ENCODE measurements at regions not wholly inside any gene's neighbourhood (a gene's known extent, or its start where the extent isn't known, plus 50 kb on each side); places are given as distances from the start of the nearest gene placed in this dataset.

DNA sequence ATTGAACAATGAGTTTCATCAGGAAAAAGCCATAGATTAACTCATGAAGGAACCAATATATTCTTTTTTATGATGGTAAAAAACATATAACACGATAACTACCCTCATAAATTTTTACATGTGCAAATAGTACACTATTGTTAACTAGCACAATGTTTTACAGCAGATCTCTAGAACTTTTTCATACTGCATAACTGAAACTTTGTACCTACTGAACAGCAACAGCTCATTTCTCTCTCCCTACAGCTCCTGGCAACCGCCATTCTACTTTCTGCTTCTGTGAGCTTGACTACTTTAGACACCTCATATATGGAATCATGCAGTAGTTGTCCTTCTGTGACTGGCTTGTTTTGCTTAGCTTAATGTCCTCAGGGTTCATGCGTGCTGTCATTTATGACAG, 235.4 kb downstream of the NFKBIZ start:
- no peaks in the 10 kb centered on the region for H3K4me1 ChIP-seq (ENCODE audit: insufficient read depth, low read length, poor library complexity, severe bottlenecking)
- no TSS peak for BruUV-seq (replicated peaks)
- no peaks in the 10 kb centered on the region for H4K20me1 ChIP-seq (ENCODE audit: insufficient read depth, low read length)
- H3K4me3 ChIP-seq (ENCODE audit: low read depth, low read length, poor library complexity, severe bottlenecking) = no peak overlapping the region
- no peak overlapping the region for H2AFZ ChIP-seq (ENCODE audit: low read length)
- no peaks in the 10 kb centered on the region for H3K36me3 ChIP-seq (ENCODE audit: insufficient read depth, low read length)
- H3K27ac ChIP-seq (ENCODE audit: low read depth, low read length, poor library complexity, severe bottlenecking) = no peak overlapping the region
- intact Hi-C loops (cut with micrococcal nuclease; ENCODE audit: unreplicated experiment) = no loop called here
- DNase-seq (ENCODE audit: low spot score) = no peak
- ChIA-PET POLR2A (interaction anchor here (0.5 to 2.3 kb wide), 6 partner anchors 12 to 400 kb away, joined by 3 to 9 read pairs (median 4); no protein-coding TSS in a partner anchor), CTCF (ENCODE audit: unreplicated experiment) (interaction anchor here (0.6 kb wide), 1 partner anchor 377 kb away, joined by 3 read pairs; no protein-coding TSS in a partner anchor)
- no peaks in the 10 kb centered on the region for H3K79me2 ChIP-seq (ENCODE audit: insufficient read depth, low read depth, low read length)
- H3K9me2 ChIP-seq (ENCODE audit: insufficient read depth, low read length) = no peaks in the 10 kb centered on the region
- H3K9me3 ChIP-seq (ENCODE audit: low read length) = no peaks in the 10 kb centered on the region
- no peak overlapping the region for H3K4me2 ChIP-seq (ENCODE audit: low read length)
- no peak for TF ChIP-seq EZH2phosphoT487 (IDR thresholded peaks at IDR 0.05; ENCODE audit: borderline replicate concordance, low read depth, low read length)
- TF ChIP-seq, protein P1, sequence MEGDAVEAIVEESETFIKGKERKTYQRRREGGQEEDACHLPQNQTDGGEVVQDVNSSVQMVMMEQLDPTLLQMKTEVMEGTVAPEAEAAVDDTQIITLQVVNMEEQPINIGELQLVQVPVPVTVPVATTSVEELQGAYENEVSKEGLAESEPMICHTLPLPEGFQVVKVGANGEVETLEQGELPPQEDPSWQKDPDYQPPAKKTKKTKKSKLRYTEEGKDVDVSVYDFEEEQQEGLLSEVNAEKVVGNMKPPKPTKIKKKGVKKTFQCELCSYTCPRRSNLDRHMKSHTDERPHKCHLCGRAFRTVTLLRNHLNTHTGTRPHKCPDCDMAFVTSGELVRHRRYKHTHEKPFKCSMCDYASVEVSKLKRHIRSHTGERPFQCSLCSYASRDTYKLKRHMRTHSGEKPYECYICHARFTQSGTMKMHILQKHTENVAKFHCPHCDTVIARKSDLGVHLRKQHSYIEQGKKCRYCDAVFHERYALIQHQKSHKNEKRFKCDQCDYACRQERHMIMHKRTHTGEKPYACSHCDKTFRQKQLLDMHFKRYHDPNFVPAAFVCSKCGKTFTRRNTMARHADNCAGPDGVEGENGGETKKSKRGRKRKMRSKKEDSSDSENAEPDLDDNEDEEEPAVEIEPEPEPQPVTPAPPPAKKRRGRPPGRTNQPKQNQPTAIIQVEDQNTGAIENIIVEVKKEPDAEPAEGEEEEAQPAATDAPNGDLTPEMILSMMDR (conservative IDR thresholded peaks at IDR 0.05; ENCODE audit: low read length) = no peak

DNA sequence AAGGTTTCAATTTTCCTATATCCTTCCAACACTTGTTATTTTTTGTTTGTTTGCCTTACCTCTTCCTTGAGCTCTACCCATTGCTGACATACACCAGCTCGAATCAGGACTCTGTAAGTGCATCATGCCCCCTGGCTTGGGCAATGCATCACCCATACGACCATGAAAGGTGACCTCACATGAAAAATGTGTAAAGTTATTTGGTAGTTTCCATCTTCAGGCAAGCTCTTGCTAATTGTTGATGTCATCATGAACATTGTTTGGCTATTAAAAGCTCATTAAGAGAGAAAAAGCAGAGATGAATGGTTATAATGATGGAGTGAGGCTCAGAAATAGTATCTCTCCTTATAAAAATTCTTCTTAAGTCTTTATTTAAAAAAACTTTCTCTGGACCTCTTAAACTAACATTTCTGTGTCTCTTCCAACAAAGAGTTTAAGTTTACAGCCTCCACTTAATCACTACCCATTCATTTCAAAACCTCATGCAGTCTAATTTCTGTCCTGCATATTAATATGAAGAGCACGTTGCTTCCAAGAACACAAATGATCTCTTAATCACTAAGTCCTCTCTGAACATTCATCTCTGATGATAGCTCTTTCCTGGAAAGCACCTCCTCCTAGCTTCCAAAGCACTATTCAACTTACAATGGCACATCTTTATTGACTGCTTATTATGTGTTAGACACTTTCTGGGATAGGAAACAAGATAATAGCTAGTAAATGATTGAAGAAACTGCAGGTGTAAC, 236.3 kb downstream of the NFKBIZ start:
- Histone ChIP-seq H2AFZ (ENCODE audit: low read length) (no peak overlapping the region), H3K4me1 (ENCODE audit: insufficient read depth, low read length, poor library complexity, severe bottlenecking) (no peaks in the 10 kb centered on the region), H3K9me2 (ENCODE audit: insufficient read depth, low read length) (no peaks in the 10 kb centered on the region), H3K4me2 (ENCODE audit: low read length) (no peak overlapping the region), H3K79me2 (ENCODE audit: insufficient read depth, low read depth, low read length) (no peaks in the 10 kb centered on the region), H3K36me3 (ENCODE audit: insufficient read depth, low read length) (no peaks in the 10 kb centered on the region), H3K27ac (ENCODE audit: low read depth, low read length, poor library complexity, severe bottlenecking) (no peak overlapping the region), H4K20me1 (ENCODE audit: insufficient read depth, low read length) (no peaks in the 10 kb centered on the region), H3K9me3 (ENCODE audit: low read length) (no peaks in the 10 kb centered on the region), H3K4me3 (ENCODE audit: low read depth, low read length, poor library complexity, severe bottlenecking) (no peak overlapping the region)
- DNase-seq (ENCODE audit: low spot score) = no peak
- intact Hi-C loops (cut with micrococcal nuclease; ENCODE audit: unreplicated experiment) = no loop called here
- no TSS peak for BruUV-seq (replicated peaks)
- TF ChIP-seq, protein P1 (conservative IDR thresholded peaks at IDR 0.05; ENCODE audit: low read length) = no peak
- TF ChIP-seq EZH2phosphoT487 (IDR thresholded peaks at IDR 0.05; ENCODE audit: borderline replicate concordance, low read depth, low read length) = no peak
- POLR2A ChIA-PET = interaction anchor here (0.5 to 2.3 kb wide), 6 partner anchors 11 to 556 kb away, joined by 3 to 9 read pairs (median 3); no protein-coding TSS in a partner anchor
- CTCF ChIA-PET (ENCODE audit: unreplicated experiment) = no interaction called here

DNA sequence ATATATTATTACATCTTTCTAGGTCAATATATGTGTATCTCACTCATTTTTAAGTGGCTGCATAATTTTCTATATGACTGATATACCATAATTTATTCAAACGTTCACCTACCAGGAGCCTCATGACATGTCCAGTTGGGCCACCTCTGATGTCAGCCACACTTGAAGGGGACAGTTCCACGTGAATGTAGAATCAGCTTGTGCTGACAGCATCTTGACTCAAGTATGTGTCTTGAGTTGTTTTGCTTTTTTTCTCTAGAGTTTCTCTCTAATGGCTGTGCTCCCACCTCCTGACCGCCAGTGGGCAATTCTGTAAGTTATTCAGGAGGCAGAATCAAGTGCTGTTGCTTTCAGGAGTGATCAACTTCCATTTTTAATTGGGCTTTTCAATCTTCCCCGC, 237.9 kb downstream of the NFKBIZ start:
- Histone ChIP-seq H3K9me3 (ENCODE audit: low read length) (no peaks in the 10 kb centered on the region), H3K36me3 (ENCODE audit: insufficient read depth, low read length) (no peaks in the 10 kb centered on the region), H3K9me2 (ENCODE audit: insufficient read depth, low read length) (no peaks in the 10 kb centered on the region), H2AFZ (ENCODE audit: low read length) (no peak overlapping the region), H4K20me1 (ENCODE audit: insufficient read depth, low read length) (no peaks in the 10 kb centered on the region), H3K4me3 (ENCODE audit: low read depth, low read length, poor library complexity, severe bottlenecking) (no peak overlapping the region), H3K27ac (ENCODE audit: low read depth, low read length, poor library complexity, severe bottlenecking) (no peak overlapping the region), H3K4me1 (ENCODE audit: insufficient read depth, low read length, poor library complexity, severe bottlenecking) (no peaks in the 10 kb centered on the region), H3K79me2 (ENCODE audit: insufficient read depth, low read depth, low read length) (no peaks in the 10 kb centered on the region), H3K4me2 (ENCODE audit: low read length) (no peak overlapping the region)
- no TSS peak for BruUV-seq (replicated peaks)
- CTCF ChIA-PET (ENCODE audit: unreplicated experiment) = no interaction called here
- DNase-seq (ENCODE audit: low spot score) = peak; percentile 4
- intact Hi-C loops (cut with micrococcal nuclease; ENCODE audit: unreplicated experiment) = no loop called here
- no peak for TF ChIP-seq EZH2phosphoT487 (IDR thresholded peaks at IDR 0.05; ENCODE audit: borderline replicate concordance, low read depth, low read length)
- TF ChIP-seq, protein P1 (conservative IDR thresholded peaks at IDR 0.05; ENCODE audit: low read length) = no peak
- POLR2A ChIA-PET = interaction anchor here (1.2 kb wide), 1 partner anchor 21 kb away, joined by 3 read pairs; no protein-coding TSS in a partner anchor
